GM21528 (cell line): ENCODE measurements at regions not wholly inside any gene's neighbourhood (a gene's known extent, or its start where the extent isn't known, plus 50 kb on each side); places are given as distances from the start of the nearest gene placed in this dataset.

Experiments
- ATAC-seq: cut with Tn5 transposase; IDR thresholded peaks from one replicate; pipeline ENCODE4 v1.9.1; 2021; ENCODE audit warnings: mild to moderate bottlenecking, moderate library complexity; ENCODE audit not compliant: unreplicated experiment, low FRiP score

DNA sequence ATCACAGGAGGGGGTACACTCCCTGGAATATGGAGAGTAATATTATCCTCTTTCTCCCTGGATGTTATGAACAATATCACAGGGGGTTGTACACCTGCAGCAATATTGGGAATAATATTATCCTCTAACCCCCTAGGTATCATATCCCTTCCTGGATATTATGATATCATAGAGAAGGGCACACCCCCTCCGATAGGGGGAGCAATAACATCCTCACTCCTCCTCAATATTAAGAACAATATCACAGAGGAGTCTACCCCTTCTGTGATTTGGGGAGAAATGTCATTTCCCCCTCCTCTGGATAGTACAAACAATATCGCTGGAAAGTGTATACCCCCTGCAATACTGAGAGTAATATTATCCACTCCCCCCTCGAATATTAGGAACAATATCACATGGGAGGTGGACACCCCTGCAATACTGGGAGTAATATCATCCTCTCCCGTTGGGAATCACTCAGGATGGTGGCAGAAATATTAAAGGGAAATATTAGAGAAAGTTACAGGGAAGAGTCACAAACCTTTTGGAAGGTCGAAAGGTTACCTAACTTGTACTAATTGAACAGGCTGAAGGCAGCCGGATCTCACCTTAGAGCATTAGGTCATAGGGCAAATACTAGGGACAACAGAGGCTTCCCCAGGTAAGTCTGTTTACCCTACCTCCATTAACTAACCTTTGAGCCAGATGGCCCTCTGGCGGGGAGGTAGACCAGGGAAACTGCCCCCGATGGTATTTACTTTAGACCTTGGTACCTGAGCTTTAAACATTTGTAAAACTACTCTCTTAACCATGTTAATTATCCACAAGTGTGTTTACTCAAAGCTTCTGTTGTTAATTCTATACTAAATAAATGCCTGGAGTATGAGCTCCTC, 57.5 kb upstream of the FREM1 start:
- no peak for ATAC-seq

DNA sequence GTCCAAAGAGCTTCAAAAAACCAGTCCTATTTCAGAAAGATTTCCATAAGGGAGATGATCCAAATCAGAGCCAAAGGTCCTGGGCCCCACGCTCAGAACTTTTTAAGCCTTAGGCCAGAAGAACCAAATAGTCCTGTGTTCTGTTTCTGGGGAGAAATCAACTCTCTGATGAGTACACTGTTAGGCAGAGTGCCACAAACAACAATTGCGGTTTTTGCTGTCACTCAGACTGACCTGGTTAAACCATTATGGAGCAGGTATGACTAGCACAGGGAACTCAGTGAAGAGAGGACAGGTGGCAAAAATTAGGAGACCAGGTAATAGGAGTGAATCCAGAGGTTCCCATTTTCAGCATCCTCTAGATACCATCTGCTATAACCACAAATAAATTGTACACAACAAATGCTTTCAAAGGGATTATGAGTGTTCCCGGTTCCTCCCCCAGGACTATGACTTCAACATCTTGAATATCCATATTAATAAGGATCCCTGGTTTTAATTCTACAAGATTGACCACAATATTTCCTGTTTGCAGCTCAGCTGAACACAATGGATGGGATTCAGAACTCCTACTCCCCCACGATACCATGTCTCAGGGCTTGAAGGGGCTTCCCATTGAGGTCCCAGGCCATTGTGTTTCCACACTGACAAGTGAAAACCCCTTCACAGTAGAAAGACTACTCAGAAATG, 52.1 kb upstream of the FREM1 start:
- ATAC-seq: no peak

GRCh38 chr9:14961372-14962068, 51.3 kb upstream of the FREM1 start:
- no peak for ATAC-seq

DNA sequence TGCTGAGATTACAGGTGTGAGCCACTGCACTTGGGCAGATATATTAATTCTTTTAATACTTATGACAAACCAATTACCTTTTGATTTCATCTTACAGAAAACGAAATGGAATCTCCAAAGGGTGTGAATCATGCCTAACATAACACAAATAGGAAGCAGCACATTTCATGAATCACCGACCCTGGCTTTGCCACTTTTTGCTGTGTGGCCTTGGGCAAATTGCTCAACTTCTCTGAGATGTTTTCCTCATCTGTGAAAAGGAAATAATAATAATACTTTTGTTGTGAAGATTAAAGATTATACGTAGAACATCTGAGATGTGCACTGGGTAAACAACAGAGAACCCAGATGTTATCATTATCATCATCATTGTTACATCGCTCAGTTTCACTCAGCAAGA, 50.7 kb upstream of the FREM1 start:
- ATAC-seq: no peak
